SKM-1 treated with dmso at 0.1 percent for 144 hours (cell line): ENCODE measurements at regions not wholly inside any gene's neighbourhood (a gene's known extent, or its start where the extent isn't known, plus 50 kb on each side); places are given as distances from the start of the nearest gene placed in this dataset.
"Not testable (repeated sequence)": the region's sequence is repeated elsewhere in the genome, so short reads cannot be mapped to it uniquely, and the experiment has no call there.

ENCODE experiments used
- DNase-seq: peaks from one replicate; lab custom pipeline; 2025; ENCODE audit not compliant: unreplicated experiment; lab: John Stamatoyannopoulos, UW

GRCh38 chr21:14829685-14830084 lies 235.1 kb downstream of the NRIP1 start:
- DNase-seq = no peak

GRCh38 chr21:14827468-14827867 lies 237.3 kb downstream of the NRIP1 start:
- DNase-seq = no peak

- DNase-seq = no peak
These were observed 238.2 kb downstream of the NRIP1 start for GRCh38 chr21:14826630-14827029.

GRCh38 chr21:14825514-14825974 lies 239.3 kb downstream of the NRIP1 start:
- DNase-seq = no peak

GRCh38 chr21:14824126-14824525 lies 240.7 kb downstream of the NRIP1 start:
- DNase-seq = no peak

- no peak for DNase-seq
These were observed 247.5 kb downstream of the NRIP1 start for GRCh38 chr21:14817311-14817710.

GRCh38 chr21:14814991-14815390 lies 249.8 kb downstream of the NRIP1 start:
- no peak for DNase-seq

- no peak for DNase-seq
These were observed 250.5 kb downstream of the NRIP1 start for GRCh38 chr21:14814282-14814681.

- not testable (repeated sequence) for DNase-seq
These were observed 258.1 kb upstream of the SAMSN1 start for GRCh38 chr21:14804170-14804569.

GRCh38 chr21:14797543-14797942 lies 251.4 kb upstream of the SAMSN1 start:
- no peak for DNase-seq

- no peak for DNase-seq
These were observed 241.2 kb upstream of the SAMSN1 start for GRCh38 chr21:14787312-14787711.

GRCh38 chr21:14785679-14786078 lies 239.6 kb upstream of the SAMSN1 start:
- DNase-seq = no peak

- peak; percentile 40 for DNase-seq
These were observed 227.7 kb upstream of the SAMSN1 start for GRCh38 chr21:14773777-14774345.

GRCh38 chr21:14771593-14771992 lies 225.5 kb upstream of the SAMSN1 start:
- DNase-seq = no peak

GRCh38 chr21:14768042-14768441 lies 221.9 kb upstream of the SAMSN1 start:
- DNase-seq = no peak

GRCh38 chr21:14767192-14767852 lies 221.2 kb upstream of the SAMSN1 start:
- no peak for DNase-seq

- no peak for DNase-seq
These were observed 220.1 kb upstream of the SAMSN1 start for GRCh38 chr21:14766241-14766640.

- no peak for DNase-seq
These were observed 217.6 kb upstream of the SAMSN1 start for GRCh38 chr21:14763695-14764064.

GRCh38 chr21:14762734-14763694 lies 216.9 kb upstream of the SAMSN1 start:
- peak; percentile 80 for DNase-seq

- DNase-seq = no peak
These were observed 216.2 kb upstream of the SAMSN1 start for GRCh38 chr21:14762327-14762726.

- no peak for DNase-seq
These were observed 213.2 kb upstream of the SAMSN1 start for GRCh38 chr21:14759285-14759684.

- DNase-seq = no peak
These were observed 212.7 kb upstream of the SAMSN1 start for GRCh38 chr21:14758849-14759248.
